ENCODE measurements at regions not wholly inside any gene's neighbourhood (a gene's known extent, or its start where the extent isn't known, plus 50 kb on each side); places are given as distances from the start of the nearest gene placed in this dataset.

GRCh38 chr1:163692266-163692665 is 370.5 kb downstream of the NUF2 start:
- TF ChIP-seq EP300 (IDR thresholded peaks at IDR 0.05; ENCODE audit: borderline replicate concordance) (no peak), EGR1 (IDR thresholded peaks at IDR 0.05) (no peak)
